Hematopoietic multipotent progenitor cell treated with erythropoietin and hydrocortisone succinate and interleukin-3 and kit ligand, for 4 days (in vitro differentiated cells): ENCODE measurements at regions not wholly inside any gene's neighbourhood (a gene's known extent, or its start where the extent isn't known, plus 50 kb on each side); places are given as distances from the start of the nearest gene placed in this dataset.
"Not testable (repeated sequence)": the region's sequence is repeated elsewhere in the genome, so short reads cannot be mapped to it uniquely, and the experiment has no call there.

Experiments
- DNase-seq: peaks from one replicate; pipeline ENCODE4 v3.0.0-alpha.2; 2015

GRCh38 chr7:156378806-156379205 is 261.8 kb upstream of the RNF32 start:
- DNase-seq, result no peak

GRCh38 chr7:156376317-156376716 is 264.3 kb upstream of the RNF32 start:
- no peak for DNase-seq

- no peak for DNase-seq
Measured at GRCh38 chr7:156374335-156374734, 266.2 kb upstream of the RNF32 start.

GRCh38 chr7:156369929-156370328 is 270.6 kb upstream of the RNF32 start:
- DNase-seq, result not testable (repeated sequence)

- no peak for DNase-seq
Measured at GRCh38 chr7:156368053-156368843, 272.3 kb upstream of the RNF32 start.

GRCh38 chr7:156363751-156364150 is 276.8 kb upstream of the RNF32 start:
- DNase-seq, result no peak

- DNase-seq, result no peak
Measured at GRCh38 chr7:156360835-156361234, 279.7 kb upstream of the RNF32 start.

- no peak for DNase-seq
Measured at GRCh38 chr7:156356551-156356950, 284.0 kb upstream of the RNF32 start.

GRCh38 chr7:156353352-156353751 is 287.2 kb upstream of the RNF32 start:
- DNase-seq, result no peak

GRCh38 chr7:156347703-156348248 is 292.8 kb upstream of the RNF32 start:
- DNase-seq, result not testable (repeated sequence)

- no peak for DNase-seq
Measured at GRCh38 chr7:156347132-156347531, 293.4 kb upstream of the RNF32 start.

- DNase-seq, result no peak
Measured at GRCh38 chr7:156344595-156344994, 296.0 kb upstream of the RNF32 start.

GRCh38 chr7:156334636-156335035 is 305.9 kb upstream of the RNF32 start:
- DNase-seq, result no peak

GRCh38 chr7:156327916-156328315 is 312.7 kb upstream of the RNF32 start:
- no peak for DNase-seq

GRCh38 chr7:156327474-156327873 is 313.1 kb upstream of the RNF32 start:
- DNase-seq, result no peak

GRCh38 chr7:156324201-156324600 is 316.4 kb upstream of the RNF32 start:
- no peak for DNase-seq

- DNase-seq, result not testable (repeated sequence)
Measured at GRCh38 chr7:156321430-156321829, 319.1 kb upstream of the RNF32 start.

- DNase-seq, result no peak
Measured at GRCh38 chr7:156318926-156319325, 321.6 kb upstream of the RNF32 start.

GRCh38 chr7:156318426-156318825 is 322.1 kb upstream of the RNF32 start:
- no peak for DNase-seq

- DNase-seq, result no peak
Measured at GRCh38 chr7:156309016-156309620, 331.5 kb upstream of the RNF32 start.

- no peak for DNase-seq
Measured at GRCh38 chr7:156307193-156307592, 333.4 kb upstream of the RNF32 start.

GRCh38 chr7:156305351-156305750 is 335.2 kb upstream of the RNF32 start:
- DNase-seq, result no peak

- DNase-seq, result no peak
Measured at GRCh38 chr7:156282816-156283215, 357.8 kb upstream of the RNF32 start.

- no peak for DNase-seq
Measured at GRCh38 chr7:156279635-156280034, 360.9 kb upstream of the RNF32 start.
